ENCODE measurements at regions not wholly inside any gene's neighbourhood (a gene's known extent, or its start where the extent isn't known, plus 50 kb on each side); places are given as distances from the start of the nearest gene placed in this dataset.

- no peaks in the 10 kb centered on the region for H3K4me1 ChIP-seq (ENCODE audit: control insufficient read depth, extremely low read depth, insufficient read depth, low read length)
- H3K79me2 ChIP-seq (ENCODE audit: control insufficient read depth, insufficient read depth, low read length): no peaks in the 10 kb centered on the region
- TF ChIP-seq EZH2 (IDR thresholded peaks at IDR 0.05; ENCODE audit: borderline replicate concordance, low read depth, low read length, severe bottlenecking) (no peak), POLR2A (IDR thresholded peaks at IDR 0.05; ENCODE audit: low read depth, low read length) (no peak), MAX (IDR thresholded peaks at IDR 0.05; ENCODE audit: insufficient read depth, insufficient read length) (no peak), JUN (IDR thresholded peaks at IDR 0.05; ENCODE audit: borderline replicate concordance, insufficient read depth, insufficient read length, low read depth) (no peak), GATA2 (IDR thresholded peaks at IDR 0.05; ENCODE audit: insufficient read depth, insufficient read length, low read depth, low read length) (no peak), CTCF (IDR thresholded peaks at IDR 0.05; ENCODE audit: extremely low read depth in 1 of 2, insufficient read depth in 1 of 2, low read depth in 1 of 2, low read length in 2 of 2) (no peak), MYC (IDR thresholded peaks at IDR 0.05; ENCODE audit: low read depth, low read length) (no peak), POLR2AphosphoS5 (IDR thresholded peaks at IDR 0.05; ENCODE audit: insufficient read depth, low read depth, low read length) (no peak), FOS (IDR thresholded peaks at IDR 0.05; ENCODE audit: borderline replicate concordance, insufficient read depth, low read length) (no peak)
- no peaks in the 10 kb centered on the region for H4K20me1 ChIP-seq (replicated peaks; ENCODE audit: control insufficient read depth, extremely low read depth, insufficient read depth, low read length)
- no peaks in the 10 kb centered on the region for H3K9me1 ChIP-seq (replicated peaks; ENCODE audit: control insufficient read depth, extremely low read depth, insufficient read depth, low read length)
- H2AFZ ChIP-seq (ENCODE audit: low read depth, low read length): no peak overlapping the region
- intact Hi-C loops (cut with micrococcal nuclease) (no loop called here), dilution Hi-C loops (cut with MboI; ENCODE audit: extremely low pct_ligation_motif_present, low sequenced_read_pairs) (no loop called here)
- H3K9ac ChIP-seq (replicated peaks; ENCODE audit: extremely low read depth, insufficient read depth, low read length): no peak overlapping the region
- FAIRE-seq (no peak), DNase-seq (ENCODE audit: low read depth, low spot score) (no peak)
- H3K4me3 ChIP-seq (replicated peaks in 1 of 3; ENCODE audit: insufficient read depth in 1 of 3, low read depth in 1 of 3, low read length in 3 of 3): no peak overlapping the region
- CTCF ChIA-PET: no interaction called here
- H3K36me3 ChIP-seq (ENCODE audit: control insufficient read depth in 2 of 2, extremely low read depth in 1 of 2, insufficient read depth in 2 of 2, low read length in 2 of 2): no peaks in the 10 kb centered on the region
- H3K27me3 ChIP-seq (ENCODE audit: control insufficient read depth in 2 of 2, insufficient read depth in 2 of 2, low read length in 2 of 2): no peaks in the 10 kb centered on the region
- POLR2A ChIA-PET: no interaction called here
- H3K9me3 ChIP-seq (replicated peaks; ENCODE audit: control insufficient read depth, insufficient read depth, low read length): no peaks in the 10 kb centered on the region
- BruUV-seq (replicated peaks): no TSS peak
- no peak overlapping the region for H3K27ac ChIP-seq (ENCODE audit: insufficient read depth, low read depth, low read length)
- H3K4me2 ChIP-seq (ENCODE audit: insufficient read depth, low read length): no peak overlapping the region
Observed at GRCh38 chr12:24489939-24490338, 459.0 kb downstream of the BCAT1 start.
